NOMO-1 (cell line): ENCODE measurements at regions not wholly inside any gene's neighbourhood (a gene's known extent, or its start where the extent isn't known, plus 50 kb on each side); places are given as distances from the start of the nearest gene placed in this dataset.

Experiments used
- DNase-seq, 2 experiments: peaks; one replicate each; lab custom pipeline; 2025; ENCODE audit not compliant: unreplicated experiment in 2 of 2; lab: John Stamatoyannopoulos, UW

DNA sequence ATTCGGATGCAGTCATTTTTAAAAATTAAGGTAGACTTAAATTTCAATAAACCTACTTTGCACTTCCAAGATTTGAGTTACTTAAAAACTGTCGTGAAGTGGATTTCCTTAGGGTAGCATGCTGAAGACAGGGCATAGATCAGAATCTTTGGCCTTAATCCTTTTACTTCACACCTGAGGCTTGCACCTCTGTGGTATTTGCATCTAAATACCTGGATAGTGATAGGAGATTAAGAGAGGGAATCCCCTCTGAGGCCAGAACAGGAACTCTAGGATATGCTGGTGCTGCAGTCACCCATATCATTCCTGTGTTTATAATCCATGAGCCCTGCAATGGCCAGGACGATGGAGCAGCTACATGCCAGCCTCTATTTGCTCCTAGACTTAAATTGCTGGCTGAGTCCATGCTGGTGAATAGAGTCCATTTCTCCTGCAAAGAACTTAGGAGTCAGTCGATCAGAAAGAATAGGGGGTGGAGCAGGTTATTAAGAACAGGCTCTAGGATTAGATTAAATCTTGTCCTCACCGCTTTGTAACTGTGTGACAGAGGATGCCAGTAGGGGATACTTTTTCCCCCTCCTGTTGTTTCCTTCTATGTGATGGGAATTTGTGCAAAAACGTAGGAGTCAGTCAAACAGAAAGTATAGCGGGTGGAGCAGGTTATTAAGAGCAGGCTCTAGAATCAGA lies 333.6 kb downstream of the DUSP10 start:
- DNase-seq = no peak

DNA sequence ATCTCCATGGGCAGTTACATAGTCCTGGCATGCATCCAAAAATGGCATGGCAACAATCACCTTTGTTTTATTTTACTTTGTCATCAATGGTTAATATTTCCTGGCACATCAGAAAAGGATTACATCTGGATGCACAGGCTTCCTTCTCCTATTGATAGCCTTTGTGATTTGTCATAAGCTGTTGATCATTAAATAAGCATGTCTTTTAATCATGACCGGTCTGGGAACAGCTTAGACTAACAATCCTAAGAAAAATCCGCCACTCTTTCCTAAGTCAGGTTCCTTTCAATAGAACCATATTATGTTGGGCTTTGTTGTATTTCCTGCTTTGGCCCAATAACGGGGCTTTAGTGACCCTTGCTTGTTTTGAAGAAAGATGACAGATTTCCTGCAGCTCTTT lies 330.6 kb downstream of the DUSP10 start:
- DNase-seq = no peak

DNA sequence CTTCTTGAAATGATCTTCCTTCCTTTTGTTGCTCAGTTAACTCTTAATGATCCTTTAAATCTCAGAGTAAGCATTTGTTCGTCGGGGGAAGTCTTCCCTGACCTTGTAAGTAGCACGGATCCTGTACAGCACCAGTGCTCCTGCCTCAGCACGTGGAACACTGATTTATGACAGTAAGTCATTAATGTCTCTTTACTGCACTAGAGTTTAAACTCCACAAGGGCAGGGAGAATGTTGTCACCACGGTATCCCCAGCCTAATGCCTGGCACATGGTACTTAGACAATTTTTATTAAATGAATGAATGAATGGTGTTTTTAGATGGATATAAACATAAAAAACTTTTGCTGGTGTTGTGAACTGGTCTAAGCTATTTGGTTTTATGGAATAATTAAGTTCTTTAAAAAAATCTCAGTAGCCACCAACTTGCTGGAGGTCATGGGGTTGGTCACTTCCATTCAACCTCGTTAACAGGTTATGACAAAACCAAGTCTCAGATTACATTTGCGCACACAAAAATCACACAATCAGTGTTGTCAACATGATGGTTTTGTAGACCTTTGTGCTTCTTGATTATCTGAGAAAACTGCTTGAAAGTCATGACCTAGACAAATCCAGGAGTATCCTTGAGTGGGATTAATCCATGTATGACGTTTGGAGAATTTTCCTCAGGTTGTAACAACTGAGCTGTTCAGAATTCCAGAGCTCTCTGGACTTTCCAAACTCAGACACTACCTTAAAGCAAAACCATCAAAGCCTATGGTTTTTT lies 326.9 kb downstream of the DUSP10 start:
- DNase-seq = no peak

DNA sequence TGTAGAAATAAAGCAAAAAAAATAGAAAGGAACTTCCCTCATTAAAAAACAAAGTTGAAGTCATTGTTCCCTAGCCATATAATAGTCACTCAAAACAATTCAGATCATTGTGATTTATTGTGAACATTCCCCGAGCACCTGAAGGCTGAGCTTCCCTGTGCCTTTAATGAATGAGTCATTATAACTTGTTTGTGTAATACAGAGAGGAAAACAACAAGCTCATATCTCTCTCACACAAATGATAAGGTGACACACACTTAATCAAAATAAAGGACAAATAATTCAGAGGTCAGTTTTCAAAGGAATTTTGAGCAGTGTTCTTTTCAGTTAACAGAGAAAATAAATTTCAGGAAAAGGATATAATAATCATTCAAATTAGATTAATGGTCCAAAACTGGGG lies 326.2 kb downstream of the DUSP10 start:
- DNase-seq = no peak

DNA sequence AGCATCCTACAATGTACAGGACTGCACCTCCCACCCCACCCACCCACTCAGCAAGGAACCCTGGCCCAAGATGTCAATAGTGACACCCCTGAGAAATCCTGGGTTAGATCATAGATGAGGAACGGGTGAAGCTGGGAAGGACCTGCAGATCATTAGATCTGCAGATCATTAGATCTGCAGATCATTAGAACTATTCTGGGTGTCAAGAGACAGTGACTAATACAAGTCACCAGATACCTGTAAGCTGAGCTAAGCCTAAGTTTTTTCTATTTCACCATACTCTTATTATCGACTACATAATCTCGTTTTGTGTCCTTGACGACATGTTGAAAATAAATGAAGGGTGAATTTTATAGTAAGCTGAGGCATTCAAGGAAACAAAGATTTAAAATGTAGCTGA lies 325.7 kb downstream of the DUSP10 start:
- DNase-seq = no peak

DNA sequence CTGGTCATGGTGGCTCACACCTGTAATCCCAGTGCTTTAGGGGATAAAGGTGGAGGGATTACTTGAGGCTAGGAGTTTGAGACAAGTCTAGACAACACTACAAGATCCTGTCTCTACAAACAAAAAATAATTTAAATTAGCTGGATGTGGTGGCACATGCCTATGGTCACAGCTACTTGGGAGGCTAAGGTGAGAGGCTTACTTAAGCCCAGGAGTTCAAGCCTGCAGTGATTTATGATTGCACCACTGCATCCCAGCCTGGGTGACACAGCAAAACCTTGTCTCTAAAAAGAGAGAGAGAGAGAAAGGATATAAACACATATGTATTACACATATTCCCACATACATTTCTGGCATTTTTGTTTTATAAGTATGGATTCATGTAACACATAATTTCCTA lies 325.2 kb downstream of the DUSP10 start:
- no peak for DNase-seq

DNA sequence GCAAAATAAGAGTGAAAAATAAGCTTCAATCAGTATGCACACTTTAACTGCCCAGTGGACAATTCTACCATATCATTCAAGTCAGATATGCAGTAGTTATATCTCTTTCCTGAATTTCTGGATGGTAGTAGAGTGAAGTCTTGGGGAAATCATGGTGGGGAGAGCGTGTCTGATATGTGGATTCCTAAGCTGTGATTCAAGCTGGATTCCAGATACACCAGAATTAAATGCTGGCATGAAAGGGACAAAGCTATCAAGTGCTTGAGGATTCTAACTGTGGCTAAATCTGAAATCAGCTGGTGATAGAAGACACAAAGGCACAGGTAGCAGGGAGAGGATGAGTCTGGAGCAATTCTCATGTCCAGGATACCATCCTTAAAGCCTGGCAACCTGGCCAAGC lies 323.5 kb downstream of the DUSP10 start:
- DNase-seq = no peak

DNA sequence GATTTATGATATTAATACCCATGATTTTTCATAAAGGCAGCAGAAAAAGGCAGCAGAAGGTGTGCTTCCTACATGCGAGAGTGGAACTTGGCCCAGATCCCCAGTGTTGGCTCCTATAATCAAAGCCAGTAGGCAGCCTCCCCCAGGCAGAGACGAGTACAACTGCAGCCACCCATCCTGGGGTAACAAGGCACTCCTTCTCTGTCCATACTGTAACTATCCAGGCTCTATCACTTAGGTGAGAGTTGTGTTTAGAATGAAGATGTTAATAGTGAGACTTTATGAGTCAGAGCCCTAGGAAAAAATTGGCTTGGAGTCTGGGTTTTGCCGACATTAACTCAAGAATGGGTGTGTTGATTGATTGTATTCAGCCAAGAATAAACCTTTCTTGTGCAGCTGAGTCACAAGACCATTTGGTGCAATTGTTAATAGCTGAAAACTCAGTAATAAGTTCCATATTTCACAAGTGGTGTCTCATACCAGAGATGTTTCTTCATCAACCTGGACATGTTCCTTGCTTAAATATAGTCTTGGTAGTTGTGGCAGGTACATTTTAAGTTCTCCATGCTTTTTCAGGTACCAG lies 322.3 kb downstream of the DUSP10 start:
- DNase-seq = no peak

DNA sequence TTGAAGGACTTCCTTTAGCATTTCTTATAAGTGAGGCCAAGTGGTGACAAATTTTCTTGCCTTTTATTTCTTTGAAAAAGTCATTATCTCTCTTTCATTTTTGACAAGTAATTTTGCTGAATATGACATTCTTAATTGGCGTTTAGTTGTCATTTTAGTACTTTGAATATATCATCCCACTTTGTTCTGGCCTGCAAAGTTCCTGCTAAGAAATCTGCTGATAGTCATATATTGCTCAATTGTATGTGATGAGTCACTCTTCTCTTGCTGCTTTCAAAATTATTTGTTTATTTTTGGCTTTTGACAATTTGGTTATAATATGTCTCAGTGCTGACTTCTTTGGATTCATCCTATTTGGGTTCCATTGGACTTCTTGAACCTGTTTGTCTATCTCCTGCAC lies 312.6 kb downstream of the DUSP10 start:
- peak in 1 of 2 experiments; percentile 38 for DNase-seq

DNA sequence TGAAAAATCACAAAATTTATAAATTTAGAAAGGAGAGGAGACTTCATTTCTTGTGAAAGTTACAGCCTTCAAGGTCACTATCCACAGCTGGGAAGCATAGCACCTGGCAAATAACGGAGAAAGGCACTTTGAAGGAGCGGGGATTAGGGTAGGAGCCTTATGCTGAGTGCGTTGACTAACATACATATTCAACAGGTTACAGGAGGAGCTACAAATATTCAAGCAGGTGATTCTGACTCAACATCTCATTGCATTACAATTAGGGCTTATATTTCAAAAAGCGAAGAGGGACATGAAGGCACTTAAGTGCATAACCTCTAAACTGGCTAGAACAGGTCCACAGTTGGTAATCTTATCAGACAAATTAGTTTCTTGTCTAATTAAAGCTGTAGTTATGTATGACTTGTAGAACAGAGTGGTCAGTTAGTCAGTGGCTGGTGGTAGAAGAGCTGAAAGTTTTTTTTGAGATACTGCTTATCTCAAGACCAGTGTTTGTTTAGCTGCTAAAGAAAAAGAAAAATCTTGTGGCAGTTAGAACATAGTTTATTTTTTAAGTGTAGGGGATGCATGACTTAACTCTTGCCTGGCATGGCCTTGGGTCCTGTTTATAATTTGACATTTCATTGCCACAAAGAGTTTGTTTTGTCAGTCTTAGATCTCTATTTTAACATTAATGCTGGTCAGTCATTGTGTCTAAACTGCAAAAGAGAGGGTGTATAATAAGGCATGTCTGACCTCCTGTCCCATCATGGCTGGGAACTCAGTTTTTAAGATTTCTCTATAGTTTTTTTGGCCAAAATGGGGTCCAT lies 311.5 kb downstream of the DUSP10 start:
- no peak for DNase-seq

DNA sequence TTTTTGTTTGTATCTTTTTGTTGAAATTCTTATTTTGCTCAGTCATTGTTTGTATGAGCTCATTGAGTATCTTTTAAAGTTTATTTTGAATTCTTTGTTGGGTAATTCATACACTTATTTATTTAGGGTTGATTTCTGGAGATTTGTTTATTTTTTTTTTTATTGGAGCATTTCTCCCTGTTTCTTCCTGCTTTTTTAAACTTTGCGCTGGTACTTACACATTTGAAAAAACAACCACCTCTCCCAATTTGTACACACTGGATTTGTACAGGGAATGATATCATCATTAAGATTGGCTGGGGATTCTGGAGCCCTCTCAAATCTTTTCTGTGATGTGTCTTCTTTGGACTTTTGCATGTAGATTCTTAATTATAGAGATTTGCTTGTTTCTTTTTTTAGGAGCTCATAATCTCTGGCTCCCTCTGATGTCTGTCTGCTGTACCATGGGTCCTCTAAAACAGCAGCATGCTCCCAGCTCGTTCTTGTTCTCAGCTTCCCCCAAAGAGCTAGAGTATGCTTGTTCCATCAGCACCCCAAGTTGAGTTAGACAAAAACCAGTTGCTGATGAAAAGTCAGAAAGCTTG lies 310.7 kb downstream of the DUSP10 start:
- DNase-seq = no peak

DNA sequence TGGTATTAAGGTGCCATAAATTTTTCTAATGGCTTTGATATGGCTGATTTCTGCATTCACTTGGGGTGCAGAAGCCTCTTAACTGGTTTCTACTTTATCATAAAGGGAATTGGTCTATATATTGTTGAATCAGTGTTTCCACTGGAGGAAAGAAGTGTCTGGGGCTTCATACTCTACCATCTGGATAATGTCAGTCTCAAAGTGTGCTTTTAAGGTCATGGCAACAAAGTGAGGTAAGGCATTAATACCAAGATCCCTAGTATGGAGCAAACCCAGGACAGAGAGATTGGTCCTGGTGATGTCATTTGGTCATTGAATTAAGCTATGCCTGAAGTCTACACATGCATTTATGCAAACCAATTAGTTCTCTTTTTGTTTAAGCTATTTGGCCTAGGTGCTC lies 309.9 kb downstream of the DUSP10 start:
- DNase-seq = no peak

DNA sequence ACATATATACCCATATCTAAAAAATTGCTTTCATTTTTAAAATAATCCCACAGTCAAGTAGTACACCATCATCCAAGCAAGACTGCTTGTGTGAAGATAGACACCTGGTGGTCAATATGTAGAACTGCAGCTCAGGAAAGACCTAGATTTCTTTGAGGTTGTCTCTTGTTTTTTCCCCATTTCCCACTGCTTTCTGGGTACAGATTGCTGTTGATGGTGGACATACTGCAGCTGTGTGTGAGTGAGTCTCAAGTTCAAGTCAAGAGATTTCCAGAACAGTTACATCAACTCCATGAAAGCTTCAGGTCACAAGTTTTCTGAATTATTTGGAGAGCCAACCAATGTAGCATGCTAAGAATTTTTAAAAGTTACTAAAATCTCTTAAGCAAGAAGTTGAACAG lies 306.4 kb downstream of the DUSP10 start:
- peak; percentile 8 to 62 for DNase-seq

DNA sequence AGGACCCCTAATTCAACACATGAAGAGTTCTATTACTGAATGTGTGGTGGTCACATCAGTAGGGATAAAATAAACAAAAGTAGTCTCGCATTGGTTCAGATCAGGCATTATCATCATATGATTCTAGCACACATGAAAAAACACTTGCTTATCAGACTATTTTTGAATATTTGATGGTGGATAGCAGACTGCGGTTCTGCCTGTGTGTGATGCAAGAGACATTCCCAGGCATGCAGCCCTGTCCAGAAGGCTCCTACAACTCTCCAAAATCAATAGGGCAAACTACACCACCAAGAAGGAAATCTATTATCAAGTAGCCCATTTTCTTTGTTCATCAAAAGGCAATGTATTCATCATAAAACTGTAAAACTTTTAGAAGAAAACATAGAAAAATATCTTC lies 304.7 kb downstream of the DUSP10 start:
- no peak for DNase-seq

DNA sequence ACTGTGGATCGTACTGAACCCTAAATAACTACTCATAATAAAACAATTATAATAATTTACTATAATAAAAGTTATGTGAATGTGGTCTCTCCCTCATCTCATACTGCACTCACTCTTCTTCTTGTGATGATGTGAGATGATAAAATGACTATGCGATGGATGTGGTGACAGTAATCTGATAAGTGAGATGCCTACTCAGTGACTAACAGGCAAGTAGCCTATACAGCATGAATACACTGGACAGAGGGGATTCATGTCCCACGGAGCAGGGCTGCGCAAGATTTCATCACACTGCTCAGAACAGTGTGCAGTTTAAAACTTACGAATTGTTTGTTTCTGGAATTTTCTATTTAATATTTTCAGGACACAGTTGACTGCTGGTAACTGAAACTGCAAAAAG lies 304.0 kb downstream of the DUSP10 start:
- no peak for DNase-seq

DNA sequence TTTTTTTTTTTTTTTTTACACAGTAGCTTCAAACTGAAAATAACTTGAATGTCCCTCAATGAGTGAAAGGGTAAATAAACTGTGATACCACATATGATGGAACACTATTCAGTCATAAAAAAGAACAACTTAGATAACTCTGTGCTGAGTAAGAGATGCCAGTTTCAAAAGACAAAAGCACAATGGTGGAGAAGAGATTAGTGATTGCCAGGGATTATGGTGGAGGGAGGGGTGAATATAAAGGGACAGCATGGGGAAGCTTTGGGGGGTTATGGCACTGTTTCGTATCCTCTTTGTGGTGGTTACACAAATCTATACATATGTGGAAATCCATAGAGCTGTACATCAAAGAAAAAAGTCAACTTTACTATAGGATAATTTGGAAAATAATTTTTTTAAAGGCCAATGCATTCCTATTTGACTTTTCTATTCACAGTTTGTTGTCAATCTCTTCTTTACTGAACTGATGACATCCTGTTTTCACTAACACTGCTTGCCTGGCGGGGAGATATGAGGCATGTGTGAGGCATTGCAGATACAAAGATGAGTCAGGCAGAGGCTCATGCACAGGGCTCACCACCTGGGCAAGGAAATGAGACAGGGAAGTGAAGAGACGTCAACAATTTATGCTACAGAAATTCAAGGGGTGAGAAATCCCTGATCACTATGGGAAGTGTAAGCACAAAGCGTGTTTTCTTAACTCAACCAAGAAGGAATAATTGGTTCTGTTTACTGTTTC lies 302.7 kb downstream of the DUSP10 start:
- peak; percentile 32 to 61 for DNase-seq

DNA sequence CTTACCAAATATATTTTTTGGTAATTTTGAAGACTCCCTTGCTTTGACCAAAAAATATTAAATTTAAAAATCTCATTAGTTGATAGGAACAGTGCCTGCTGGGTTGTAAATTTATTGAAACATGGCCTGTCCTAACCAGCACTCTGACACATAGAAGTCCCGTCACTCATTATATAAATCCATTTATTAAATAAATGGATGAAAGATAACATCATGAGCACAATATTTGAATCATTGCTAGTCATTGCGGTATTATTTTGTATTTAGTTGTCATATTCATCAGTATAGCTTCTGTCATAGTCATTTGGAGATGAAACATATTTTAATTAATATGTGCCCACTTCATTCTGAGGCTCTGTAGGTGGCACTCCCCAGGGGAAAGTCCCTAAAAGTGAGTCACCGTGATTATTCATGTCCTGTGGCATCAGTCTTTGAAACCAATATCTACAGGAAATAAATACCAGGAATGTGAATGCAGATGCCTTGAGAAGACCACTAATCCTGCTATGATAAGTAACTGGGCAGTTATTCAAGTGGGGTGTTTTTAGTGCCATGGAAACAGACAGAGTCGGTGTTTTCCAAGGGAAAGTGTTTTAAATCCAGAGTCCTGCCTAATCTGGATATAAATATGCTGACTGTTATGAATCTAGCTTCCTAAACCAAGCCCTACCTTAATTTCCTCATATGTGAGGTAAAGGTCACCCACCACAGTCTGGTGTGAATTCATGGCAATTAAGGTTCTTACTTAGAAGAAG lies 302.0 kb downstream of the DUSP10 start:
- DNase-seq = peak in 1 of 2 experiments; percentile 7

DNA sequence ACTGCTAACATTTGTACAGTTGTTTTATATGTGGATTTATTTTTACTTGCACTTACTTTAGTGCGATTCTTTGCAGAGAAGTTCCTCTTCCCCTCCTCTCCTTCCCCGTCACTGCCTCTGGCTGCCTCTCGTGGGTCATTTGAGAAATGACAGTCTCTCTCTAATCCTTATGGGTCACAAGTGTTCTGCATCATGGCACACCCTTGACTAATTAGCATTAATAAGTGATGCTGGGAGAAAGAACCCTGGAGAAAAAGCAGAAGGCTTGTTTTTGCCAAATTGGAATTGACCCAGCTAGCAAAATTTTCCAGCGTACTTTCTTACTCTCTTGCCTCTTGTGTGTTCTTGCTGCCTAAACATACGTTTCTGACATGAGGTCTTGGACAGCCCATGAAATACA lies 301.2 kb downstream of the DUSP10 start:
- DNase-seq = peak in 1 of 2 experiments; percentile 46

DNA sequence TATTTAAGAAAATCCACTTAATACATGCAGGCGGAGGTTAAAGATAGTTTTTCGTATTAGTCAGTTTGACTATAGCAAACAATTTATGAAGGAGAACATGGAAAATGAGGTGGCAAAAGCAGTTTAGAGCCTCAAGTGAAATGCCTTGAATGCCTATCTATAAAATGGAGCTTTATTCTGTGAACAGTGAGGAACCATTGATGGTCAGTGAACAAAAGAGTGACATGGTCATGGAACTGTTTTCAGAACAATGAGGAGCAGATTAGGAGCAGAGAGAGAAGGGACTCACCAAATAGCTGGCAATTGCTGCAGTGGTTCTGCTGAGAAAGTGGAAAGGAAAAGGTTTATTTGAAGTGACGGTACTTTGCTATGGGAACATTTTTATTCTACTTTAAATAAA lies 299.8 kb downstream of the DUSP10 start:
- no peak for DNase-seq

DNA sequence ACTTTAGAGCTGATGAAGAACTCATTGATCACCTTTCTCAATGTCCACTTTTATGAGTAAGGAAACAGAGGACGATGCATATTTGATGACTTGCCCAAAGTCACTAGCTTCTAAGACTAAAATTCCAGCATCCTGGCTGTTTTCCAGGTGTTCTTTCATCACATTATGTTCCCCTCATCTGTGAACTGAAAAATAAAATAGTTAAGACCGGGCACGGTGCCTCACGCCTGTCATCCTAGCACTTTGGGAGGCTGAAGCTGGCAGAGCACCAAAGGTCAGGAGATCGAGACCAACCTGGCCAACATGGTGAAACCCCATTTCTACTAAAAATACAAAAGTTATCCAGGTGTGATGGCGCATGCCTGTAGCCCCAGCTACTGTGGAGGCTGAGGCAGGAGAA lies 297.5 kb downstream of the DUSP10 start:
- DNase-seq = no peak
